ENCODE measurements at regions not wholly inside any gene's neighbourhood (a gene's known extent, or its start where the extent isn't known, plus 50 kb on each side); places are given as distances from the start of the nearest gene placed in this dataset.

- no peak for DNase-seq (ENCODE audit: low spot score)
- no peaks in the 10 kb centered on the region for H3K36me3 ChIP-seq
- no peaks in the 10 kb centered on the region for H3K4me1 ChIP-seq (replicated peaks)
- H3K27ac ChIP-seq = no peak overlapping the region
- TF ChIP-seq POLR2A (IDR thresholded peaks at IDR 0.05) = no peak
- TF ChIP-seq POLR2AphosphoS5 (IDR thresholded peaks at IDR 0.05) = no peak
- H3K27me3 ChIP-seq (replicated peaks; ENCODE audit: insufficient read depth) = no peaks in the 10 kb centered on the region
- WGBS = 53% methylated on average over 4 of the region's 4 CpGs
- H3K4me3 ChIP-seq = no peak overlapping the region
- intact Hi-C loops (cut with DNase I) = no loop called here
- H3K9me3 ChIP-seq = no peaks in the 10 kb centered on the region
Observed at GRCh38 chr13:91196958-91197357, 150.5 kb upstream of the MIR17HG start.

- H3K4me1 ChIP-seq (replicated peaks) = no peaks in the 10 kb centered on the region
- H3K9me3 ChIP-seq = no peaks in the 10 kb centered on the region
- no peak overlapping the region for H3K27ac ChIP-seq
- no peak overlapping the region for H3K4me3 ChIP-seq
- WGBS = 90% methylated on average over 1 of the region's 1 CpG
- no peaks in the 10 kb centered on the region for H3K27me3 ChIP-seq (replicated peaks; ENCODE audit: insufficient read depth)
- no peak for TF ChIP-seq CTCF (IDR thresholded peaks at IDR 0.05)
- TF ChIP-seq POLR2AphosphoS5 (IDR thresholded peaks at IDR 0.05) = no peak
- TF ChIP-seq POLR2A (IDR thresholded peaks at IDR 0.05) = no peak
- no peak for DNase-seq (ENCODE audit: low spot score)
- intact Hi-C loops (cut with DNase I) = no loop called here
- no peaks in the 10 kb centered on the region for H3K36me3 ChIP-seq
Observed at GRCh38 chr13:91199866-91200265, 147.6 kb upstream of the MIR17HG start.

- TF ChIP-seq POLR2A (IDR thresholded peaks at IDR 0.05) (no peak), POLR2AphosphoS5 (IDR thresholded peaks at IDR 0.05) (no peak), CTCF (IDR thresholded peaks at IDR 0.05) (no peak)
- DNase-seq (ENCODE audit: low spot score) = no peak
- intact Hi-C loops (cut with DNase I) = no loop called here
- H3K9me3 ChIP-seq = no peaks in the 10 kb centered on the region
- H3K36me3 ChIP-seq = no peaks in the 10 kb centered on the region
- 87% methylated on average over 3 of the region's 3 CpGs for WGBS
- no peak overlapping the region for H3K27ac ChIP-seq
- no peak overlapping the region for H3K4me3 ChIP-seq
- no peaks in the 10 kb centered on the region for H3K27me3 ChIP-seq (replicated peaks; ENCODE audit: insufficient read depth)
- no peaks in the 10 kb centered on the region for H3K4me1 ChIP-seq (replicated peaks)
Observed at GRCh38 chr13:91200486-91200885, 147.0 kb upstream of the MIR17HG start.

- no peaks in the 10 kb centered on the region for H3K9me3 ChIP-seq
- intact Hi-C loops (cut with DNase I) = no loop called here
- H3K4me1 ChIP-seq (replicated peaks) = no peaks in the 10 kb centered on the region
- no peak overlapping the region for H3K4me3 ChIP-seq
- DNase-seq (ENCODE audit: low spot score) = no peak
- WGBS = 64% methylated on average over 1 of the region's 1 CpG
- TF ChIP-seq CTCF (IDR thresholded peaks at IDR 0.05) (no peak), POLR2AphosphoS5 (IDR thresholded peaks at IDR 0.05) (no peak), POLR2A (IDR thresholded peaks at IDR 0.05) (no peak)
- H3K36me3 ChIP-seq = no peaks in the 10 kb centered on the region
- no peak overlapping the region for H3K27ac ChIP-seq
- H3K27me3 ChIP-seq (replicated peaks; ENCODE audit: insufficient read depth) = no peaks in the 10 kb centered on the region
Observed at GRCh38 chr13:91203430-91203829, 144.1 kb upstream of the MIR17HG start.

GRCh38 chr13:91207261-91207660 is 140.2 kb upstream of the MIR17HG start:
- 67% methylated on average over 4 of the region's 4 CpGs for WGBS
- Histone ChIP-seq H3K4me1 (replicated peaks) (no peaks in the 10 kb centered on the region), H3K27me3 (replicated peaks; ENCODE audit: insufficient read depth) (no peaks in the 10 kb centered on the region), H3K4me3 (no peak overlapping the region), H3K27ac (no peak overlapping the region), H3K36me3 (no peaks in the 10 kb centered on the region), H3K9me3 (no peaks in the 10 kb centered on the region)
- no peak for DNase-seq (ENCODE audit: low spot score)
- intact Hi-C loops (cut with DNase I) = no loop called here
- TF ChIP-seq POLR2A (IDR thresholded peaks at IDR 0.05) (no peak), CTCF (IDR thresholded peaks at IDR 0.05) (no peak), POLR2AphosphoS5 (IDR thresholded peaks at IDR 0.05) (no peak)

Measured in prostate gland (tissue), 2 donors.